Right lobe of liver (tissue), 4 donors: ENCODE measurements at regions not wholly inside any gene's neighbourhood (a gene's known extent, or its start where the extent isn't known, plus 50 kb on each side); places are given as distances from the start of the nearest gene placed in this dataset.

Experiments used
- CTCF ChIP-seq, 4 donors: fragments of 200-600 bp in 3 of 4; fragments of 450-650 bp in 1 of 4; IDR thresholded peaks; one replicate each; pipeline versions ENCODE4 v1.5.1 to v1.8.0; 2016 to 2022; ENCODE audit warnings: antibody characterized with exemption in 4 of 4, mild to moderate bottlenecking in 2 of 4
- POLR2A ChIP-seq: fragments of 450-650 bp; IDR thresholded peaks from one replicate; pipeline ENCODE4 v1.6.1; 2017; ENCODE audit warnings: antibody characterized with exemption, mild to moderate bottlenecking
- donor health status: DM: no; HTN: no; CAD: no.
- donor health status: DM: no; HTN: no; CAD: no.
- donor health status: DM: no; HTN: yes; CAD: no.

GRCh38 chr6:60754879-60755278 lies 1531.1 kb downstream of the KHDRBS2 start:
- TF ChIP-seq CTCF (IDR thresholded peaks at IDR 0.05), result no peak
- TF ChIP-seq POLR2A, result no peak
